ENCODE measurements at regions not wholly inside any gene's neighbourhood (a gene's known extent, or its start where the extent isn't known, plus 50 kb on each side); places are given as distances from the start of the nearest gene placed in this dataset.

- TF ChIP-seq POLR2A (IDR thresholded peaks at IDR 0.05) (no peak), CTCF (IDR thresholded peaks at IDR 0.05) (no peak)
These were observed 450.7 kb downstream of the TNS1 start for GRCh38 chr2:217552081-217552480.

Data from body of pancreas (tissue), 4 donors.